ENCODE measurements at regions not wholly inside any gene's neighbourhood (a gene's known extent, or its start where the extent isn't known, plus 50 kb on each side); places are given as distances from the start of the nearest gene placed in this dataset.

DNA sequence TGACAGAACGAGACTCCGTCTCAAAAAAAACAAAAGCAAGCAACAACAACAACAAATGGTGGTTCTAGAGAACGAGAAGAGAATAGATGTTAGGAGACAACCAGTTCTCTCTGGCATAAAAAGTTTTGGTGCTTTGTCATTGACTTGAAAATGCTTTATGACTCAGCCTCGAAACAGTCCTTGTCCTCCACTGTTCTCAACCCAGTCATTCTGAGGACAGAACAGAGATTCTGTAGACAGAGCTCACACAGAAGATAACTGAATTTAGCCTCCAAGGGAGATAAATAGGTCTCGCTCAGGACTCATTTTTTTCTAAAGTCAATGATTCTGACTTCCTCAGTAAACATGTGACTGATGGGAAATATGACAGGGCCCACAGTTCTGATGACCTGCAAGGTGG is 76.0 kb upstream of the FSTL4 start:
- H3K27me3 Mint-ChIP-seq (ENCODE audit: unreplicated experiment), result peaks cover 4% of the 10 kb centered on the region
- TF ChIP-seq, protein P1, sequence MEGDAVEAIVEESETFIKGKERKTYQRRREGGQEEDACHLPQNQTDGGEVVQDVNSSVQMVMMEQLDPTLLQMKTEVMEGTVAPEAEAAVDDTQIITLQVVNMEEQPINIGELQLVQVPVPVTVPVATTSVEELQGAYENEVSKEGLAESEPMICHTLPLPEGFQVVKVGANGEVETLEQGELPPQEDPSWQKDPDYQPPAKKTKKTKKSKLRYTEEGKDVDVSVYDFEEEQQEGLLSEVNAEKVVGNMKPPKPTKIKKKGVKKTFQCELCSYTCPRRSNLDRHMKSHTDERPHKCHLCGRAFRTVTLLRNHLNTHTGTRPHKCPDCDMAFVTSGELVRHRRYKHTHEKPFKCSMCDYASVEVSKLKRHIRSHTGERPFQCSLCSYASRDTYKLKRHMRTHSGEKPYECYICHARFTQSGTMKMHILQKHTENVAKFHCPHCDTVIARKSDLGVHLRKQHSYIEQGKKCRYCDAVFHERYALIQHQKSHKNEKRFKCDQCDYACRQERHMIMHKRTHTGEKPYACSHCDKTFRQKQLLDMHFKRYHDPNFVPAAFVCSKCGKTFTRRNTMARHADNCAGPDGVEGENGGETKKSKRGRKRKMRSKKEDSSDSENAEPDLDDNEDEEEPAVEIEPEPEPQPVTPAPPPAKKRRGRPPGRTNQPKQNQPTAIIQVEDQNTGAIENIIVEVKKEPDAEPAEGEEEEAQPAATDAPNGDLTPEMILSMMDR (IDR thresholded peaks at IDR 0.05; ENCODE audit: unreplicated experiment), result no peak
- H3K9me3 Mint-ChIP-seq (ENCODE audit: unreplicated experiment), result no peaks in the 10 kb centered on the region
- H3K36me3 Mint-ChIP-seq (ENCODE audit: low read depth, unreplicated experiment), result no peaks in the 10 kb centered on the region
- no peak for DNase-seq (ENCODE audit: low spot score)
- H3K4me1 Mint-ChIP-seq (ENCODE audit: unreplicated experiment), result no peaks in the 10 kb centered on the region
- H3K4me3 Mint-ChIP-seq (ENCODE audit: unreplicated experiment), result no peak overlapping the region
- H3K27ac Mint-ChIP-seq (ENCODE audit: unreplicated experiment), result no peak overlapping the region

DNA sequence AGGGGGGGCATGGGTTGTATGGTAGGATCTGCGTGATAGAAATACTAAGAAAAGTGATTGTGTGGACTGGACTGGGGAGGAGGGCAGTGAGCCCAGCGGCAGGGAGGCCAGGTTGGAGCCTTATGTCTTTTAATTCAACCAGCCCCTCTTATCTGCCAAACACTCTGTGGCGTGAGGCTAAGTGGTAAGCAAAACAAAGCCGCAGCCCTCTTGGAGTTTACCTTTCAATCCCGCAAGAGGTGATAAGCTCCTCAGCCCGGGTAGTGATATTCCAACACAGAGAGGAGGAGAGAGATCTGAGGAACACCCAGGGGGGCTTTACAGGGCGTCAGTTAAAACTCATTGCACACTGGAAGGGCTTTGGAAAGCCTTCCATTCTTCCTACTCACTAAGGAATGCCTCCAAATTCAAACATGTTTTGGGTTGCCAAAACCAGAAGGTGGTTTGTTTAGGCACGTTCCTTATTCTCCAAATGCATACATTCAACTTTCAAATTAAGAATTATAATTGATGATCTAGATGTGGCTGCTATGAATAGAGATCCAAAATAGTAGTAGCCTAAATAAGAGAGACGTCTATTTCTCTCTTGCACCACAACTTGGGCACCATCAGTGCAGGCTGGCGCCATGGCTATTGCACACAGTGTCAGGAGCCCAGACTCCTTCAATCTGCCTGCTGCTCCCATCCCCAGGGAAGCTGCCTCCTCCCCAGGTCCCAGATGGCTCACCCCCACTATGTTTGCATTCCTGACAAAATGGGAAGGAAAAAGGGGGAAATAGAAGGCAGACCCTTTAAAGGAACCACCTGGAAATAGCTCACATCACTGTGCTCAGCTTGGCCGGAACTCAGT is 75.1 kb upstream of the FSTL4 start:
- Mint-ChIP-seq H3K36me3 (ENCODE audit: low read depth, unreplicated experiment) (no peaks in the 10 kb centered on the region), H3K4me1 (ENCODE audit: unreplicated experiment) (no peaks in the 10 kb centered on the region), H3K4me3 (ENCODE audit: unreplicated experiment) (no peak overlapping the region), H3K27ac (ENCODE audit: unreplicated experiment) (no peak overlapping the region), H3K9me3 (ENCODE audit: unreplicated experiment) (no peaks in the 10 kb centered on the region), H3K27me3 (ENCODE audit: unreplicated experiment) (peaks cover 4% of the 10 kb centered on the region)
- no peak for DNase-seq (ENCODE audit: low spot score)
- TF ChIP-seq, protein P1 (IDR thresholded peaks at IDR 0.05; ENCODE audit: unreplicated experiment), result no peak

DNA sequence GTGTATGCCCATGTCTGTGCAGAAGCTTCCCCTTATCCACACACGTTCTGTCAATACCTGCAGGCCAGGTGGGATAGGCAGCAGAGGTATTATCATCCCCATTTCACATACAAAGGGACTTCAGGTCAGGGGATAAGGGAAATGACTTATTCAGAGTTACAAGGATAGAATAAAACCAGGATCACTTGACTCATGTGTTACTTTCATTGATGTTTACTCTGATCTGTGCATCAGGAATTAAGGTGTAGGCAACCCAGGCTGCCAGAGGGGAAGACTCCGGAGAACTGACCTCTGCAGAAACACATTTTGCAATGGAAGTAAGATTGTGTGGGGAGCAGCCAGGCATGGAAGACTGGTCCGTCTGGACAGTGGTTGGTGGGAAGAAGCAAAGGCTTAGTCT is 74.2 kb upstream of the FSTL4 start:
- peaks cover 2% of the 10 kb centered on the region for H3K27me3 Mint-ChIP-seq (ENCODE audit: unreplicated experiment)
- H3K4me3 Mint-ChIP-seq (ENCODE audit: unreplicated experiment), result no peak overlapping the region

DNA sequence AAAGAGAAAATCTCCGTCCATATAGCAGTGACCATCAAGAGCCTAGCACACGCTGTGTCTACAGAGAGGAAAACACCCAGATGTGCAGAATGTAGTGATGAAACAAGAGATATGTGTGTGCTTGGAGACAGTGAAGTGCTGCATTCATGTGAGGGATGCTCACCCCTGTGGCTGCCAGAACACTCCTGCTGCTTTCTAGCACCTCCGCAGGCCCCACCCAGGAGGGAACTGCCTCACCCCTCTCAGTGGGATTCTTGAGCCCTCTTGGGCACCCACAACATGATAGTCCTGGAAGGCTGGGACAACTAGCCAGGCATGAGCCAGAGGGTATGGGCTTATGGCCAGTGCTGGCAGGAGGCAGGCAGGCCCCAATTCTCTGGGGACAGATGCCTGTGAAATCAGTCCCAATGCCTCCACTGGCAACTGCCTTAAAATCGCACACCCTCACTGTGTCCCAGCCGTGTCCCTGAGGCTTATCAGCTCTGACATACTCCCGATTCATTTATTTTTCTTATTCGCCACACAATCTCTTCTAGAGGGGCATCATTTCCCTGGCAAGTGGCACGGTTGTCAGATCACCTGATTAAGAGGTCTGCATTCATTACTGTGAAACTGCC is 73.2 kb upstream of the FSTL4 start:
- no peaks in the 10 kb centered on the region for H3K9me3 Mint-ChIP-seq (ENCODE audit: unreplicated experiment)
- H3K36me3 Mint-ChIP-seq (ENCODE audit: low read depth, unreplicated experiment), result no peaks in the 10 kb centered on the region
- TF ChIP-seq, protein P1 (IDR thresholded peaks at IDR 0.05; ENCODE audit: unreplicated experiment), result no peak
- no peak overlapping the region for H3K27ac Mint-ChIP-seq (ENCODE audit: unreplicated experiment)
- no peak overlapping the region for H3K4me3 Mint-ChIP-seq (ENCODE audit: unreplicated experiment)
- peaks cover 2% of the 10 kb centered on the region for H3K4me1 Mint-ChIP-seq (ENCODE audit: unreplicated experiment)
- no peak for DNase-seq (ENCODE audit: low spot score)
- H3K27me3 Mint-ChIP-seq (ENCODE audit: unreplicated experiment), result peaks cover 2% of the 10 kb centered on the region

More for the DNA sequence above, 74.2 kb upstream of the FSTL4 start:
- TF ChIP-seq, protein P1 (IDR thresholded peaks at IDR 0.05; ENCODE audit: unreplicated experiment), result no peak
- no peaks in the 10 kb centered on the region for H3K36me3 Mint-ChIP-seq (ENCODE audit: low read depth, unreplicated experiment)
- DNase-seq (ENCODE audit: low spot score), result no peak
- no peaks in the 10 kb centered on the region for H3K9me3 Mint-ChIP-seq (ENCODE audit: unreplicated experiment)
- no peak overlapping the region for H3K27ac Mint-ChIP-seq (ENCODE audit: unreplicated experiment)
- H3K4me1 Mint-ChIP-seq (ENCODE audit: unreplicated experiment), result peaks cover 2% of the 10 kb centered on the region
